ENCODE measurements at regions not wholly inside any gene's neighbourhood (a gene's known extent, or its start where the extent isn't known, plus 50 kb on each side); places are given as distances from the start of the nearest gene placed in this dataset.

DNA sequence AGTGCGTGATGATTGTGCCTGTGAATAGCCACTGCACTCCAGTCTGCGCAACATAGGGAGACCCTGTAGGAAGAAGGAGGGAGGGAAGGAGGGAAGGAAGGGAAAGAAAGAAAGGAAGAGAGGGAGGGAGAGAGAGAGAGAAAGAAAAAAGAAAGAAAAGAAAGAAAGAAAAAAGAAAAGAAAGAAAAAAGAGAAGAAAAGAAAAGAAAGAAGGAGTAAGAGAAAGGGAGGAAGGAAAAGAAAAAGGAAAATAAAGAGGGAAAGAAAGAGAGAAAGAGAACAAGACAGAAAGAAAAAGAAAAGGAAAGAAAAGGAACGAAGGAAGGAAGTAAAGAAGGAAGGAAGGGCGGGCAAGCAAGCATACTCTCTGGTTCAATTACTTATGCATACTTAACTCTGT, 112.9 kb upstream of the ANK3 start:
- Histone ChIP-seq H3K79me2 (no peaks in the 10 kb centered on the region), H3K36me3 (ENCODE audit: control insufficient read depth, insufficient read depth, low read length) (no peaks in the 10 kb centered on the region), H3K27me3 (ENCODE audit: control insufficient read depth, insufficient read depth, low read length) (no peaks in the 10 kb centered on the region), H3K4me3 (ENCODE audit: low read depth, low read length) (no peak overlapping the region), H3K9ac (no peak overlapping the region), H3K4me1 (no peaks in the 10 kb centered on the region), H3K27ac (no peak overlapping the region), H2AFZ (no peak overlapping the region), H3K4me2 (ENCODE audit: low read length) (no peak overlapping the region), H3K9me3 (ENCODE audit: control insufficient read depth, low read length) (no peaks in the 10 kb centered on the region)
- TF ChIP-seq, protein P1, sequence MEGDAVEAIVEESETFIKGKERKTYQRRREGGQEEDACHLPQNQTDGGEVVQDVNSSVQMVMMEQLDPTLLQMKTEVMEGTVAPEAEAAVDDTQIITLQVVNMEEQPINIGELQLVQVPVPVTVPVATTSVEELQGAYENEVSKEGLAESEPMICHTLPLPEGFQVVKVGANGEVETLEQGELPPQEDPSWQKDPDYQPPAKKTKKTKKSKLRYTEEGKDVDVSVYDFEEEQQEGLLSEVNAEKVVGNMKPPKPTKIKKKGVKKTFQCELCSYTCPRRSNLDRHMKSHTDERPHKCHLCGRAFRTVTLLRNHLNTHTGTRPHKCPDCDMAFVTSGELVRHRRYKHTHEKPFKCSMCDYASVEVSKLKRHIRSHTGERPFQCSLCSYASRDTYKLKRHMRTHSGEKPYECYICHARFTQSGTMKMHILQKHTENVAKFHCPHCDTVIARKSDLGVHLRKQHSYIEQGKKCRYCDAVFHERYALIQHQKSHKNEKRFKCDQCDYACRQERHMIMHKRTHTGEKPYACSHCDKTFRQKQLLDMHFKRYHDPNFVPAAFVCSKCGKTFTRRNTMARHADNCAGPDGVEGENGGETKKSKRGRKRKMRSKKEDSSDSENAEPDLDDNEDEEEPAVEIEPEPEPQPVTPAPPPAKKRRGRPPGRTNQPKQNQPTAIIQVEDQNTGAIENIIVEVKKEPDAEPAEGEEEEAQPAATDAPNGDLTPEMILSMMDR (IDR thresholded peaks at IDR 0.05), result no peak

DNA sequence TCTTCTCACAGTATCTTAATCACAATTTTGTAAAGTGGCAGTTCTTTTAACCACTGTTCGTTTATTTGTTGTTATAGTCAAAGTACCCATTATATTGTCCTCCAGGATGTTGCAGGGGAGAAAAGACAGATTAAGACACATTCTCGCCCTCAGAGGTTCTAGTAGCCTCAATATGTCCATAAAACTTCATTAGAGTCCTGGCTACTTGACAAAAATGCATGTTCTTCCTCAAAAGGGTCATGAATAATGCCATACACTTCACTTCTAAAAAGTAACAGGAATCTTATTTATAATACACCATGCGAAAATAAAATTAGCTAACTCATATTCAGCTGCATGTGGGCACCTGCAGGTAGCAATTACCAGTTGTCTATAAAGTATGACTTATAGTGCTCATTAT, 109.3 kb upstream of the ANK3 start:
- H3K4me2 ChIP-seq (ENCODE audit: low read length), result no peak overlapping the region
- no peaks in the 10 kb centered on the region for H3K79me2 ChIP-seq
- TF ChIP-seq, protein P1 (IDR thresholded peaks at IDR 0.05), result no peak
- no peak overlapping the region for H2AFZ ChIP-seq
- H3K4me3 ChIP-seq (ENCODE audit: low read depth, low read length), result no peak overlapping the region
- no peaks in the 10 kb centered on the region for H3K9me3 ChIP-seq (ENCODE audit: control insufficient read depth, low read length)
- H3K9ac ChIP-seq, result no peak overlapping the region
- no peaks in the 10 kb centered on the region for H3K4me1 ChIP-seq
- H3K27ac ChIP-seq, result no peak overlapping the region
- no peaks in the 10 kb centered on the region for H3K27me3 ChIP-seq (ENCODE audit: control insufficient read depth, insufficient read depth, low read length)
- H3K36me3 ChIP-seq (ENCODE audit: control insufficient read depth, insufficient read depth, low read length), result no peaks in the 10 kb centered on the region

DNA sequence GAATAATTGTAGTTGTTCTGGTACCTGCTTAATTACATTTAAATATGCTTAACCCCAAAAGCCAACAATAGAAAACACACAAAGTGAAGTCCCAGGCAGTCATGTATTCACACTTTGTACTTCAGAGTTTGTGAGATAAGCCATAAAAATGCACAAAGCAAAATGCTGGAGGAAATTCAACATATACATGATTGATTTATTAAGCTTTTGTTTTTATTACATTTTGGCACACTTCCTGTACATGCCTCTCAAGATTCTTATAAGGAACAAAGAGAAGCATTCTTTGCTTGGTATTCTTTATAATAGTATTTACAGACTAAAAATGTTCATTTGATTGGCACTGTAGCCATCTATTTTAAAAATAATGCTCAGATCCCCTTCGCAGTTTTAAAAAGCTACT, 107.7 kb upstream of the ANK3 start:
- no peak overlapping the region for H3K27ac ChIP-seq
- no peaks in the 10 kb centered on the region for H3K36me3 ChIP-seq (ENCODE audit: control insufficient read depth, insufficient read depth, low read length)
- H3K27me3 ChIP-seq (ENCODE audit: control insufficient read depth, insufficient read depth, low read length), result no peaks in the 10 kb centered on the region
- TF ChIP-seq, protein P1 (IDR thresholded peaks at IDR 0.05), result no peak
- H3K9ac ChIP-seq, result no peak overlapping the region
- no peaks in the 10 kb centered on the region for H3K9me3 ChIP-seq (ENCODE audit: control insufficient read depth, low read length)
- H3K4me1 ChIP-seq, result no peaks in the 10 kb centered on the region
- no peak overlapping the region for H3K4me3 ChIP-seq (ENCODE audit: low read depth, low read length)
- H3K79me2 ChIP-seq, result no peaks in the 10 kb centered on the region
- no peak overlapping the region for H2AFZ ChIP-seq
- H3K4me2 ChIP-seq (ENCODE audit: low read length), result no peak overlapping the region

DNA sequence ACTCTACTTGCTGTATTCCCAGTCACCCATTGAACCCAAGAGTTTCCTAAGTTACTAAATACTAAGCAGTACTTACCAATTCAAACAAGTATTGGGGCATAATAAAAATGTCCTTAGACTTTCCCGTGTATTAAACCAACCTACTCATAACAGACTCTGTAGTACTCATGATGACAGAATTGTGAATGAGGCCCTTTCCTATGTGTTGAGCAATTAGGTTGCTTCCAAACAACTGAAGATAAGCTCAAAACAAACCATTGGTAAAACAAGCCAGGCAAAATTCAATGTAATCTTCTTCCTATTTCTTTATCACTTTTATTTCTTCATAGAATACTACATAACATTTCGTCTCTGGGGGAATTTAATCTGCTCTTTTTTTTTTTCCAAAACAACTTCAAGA, 106.5 kb upstream of the ANK3 start:
- H3K4me1 ChIP-seq, result no peaks in the 10 kb centered on the region
- H3K4me3 ChIP-seq (ENCODE audit: low read depth, low read length), result no peak overlapping the region
- TF ChIP-seq, protein P1 (IDR thresholded peaks at IDR 0.05), result no peak
- no peak overlapping the region for H3K4me2 ChIP-seq (ENCODE audit: low read length)
- H3K36me3 ChIP-seq (ENCODE audit: control insufficient read depth, insufficient read depth, low read length), result no peaks in the 10 kb centered on the region
- no peak overlapping the region for H2AFZ ChIP-seq
- H3K27me3 ChIP-seq (ENCODE audit: control insufficient read depth, insufficient read depth, low read length), result no peaks in the 10 kb centered on the region
- H3K27ac ChIP-seq, result no peak overlapping the region
- H3K9ac ChIP-seq, result no peak overlapping the region
- H3K9me3 ChIP-seq (ENCODE audit: control insufficient read depth, low read length), result no peaks in the 10 kb centered on the region
- H3K79me2 ChIP-seq, result no peaks in the 10 kb centered on the region

DNA sequence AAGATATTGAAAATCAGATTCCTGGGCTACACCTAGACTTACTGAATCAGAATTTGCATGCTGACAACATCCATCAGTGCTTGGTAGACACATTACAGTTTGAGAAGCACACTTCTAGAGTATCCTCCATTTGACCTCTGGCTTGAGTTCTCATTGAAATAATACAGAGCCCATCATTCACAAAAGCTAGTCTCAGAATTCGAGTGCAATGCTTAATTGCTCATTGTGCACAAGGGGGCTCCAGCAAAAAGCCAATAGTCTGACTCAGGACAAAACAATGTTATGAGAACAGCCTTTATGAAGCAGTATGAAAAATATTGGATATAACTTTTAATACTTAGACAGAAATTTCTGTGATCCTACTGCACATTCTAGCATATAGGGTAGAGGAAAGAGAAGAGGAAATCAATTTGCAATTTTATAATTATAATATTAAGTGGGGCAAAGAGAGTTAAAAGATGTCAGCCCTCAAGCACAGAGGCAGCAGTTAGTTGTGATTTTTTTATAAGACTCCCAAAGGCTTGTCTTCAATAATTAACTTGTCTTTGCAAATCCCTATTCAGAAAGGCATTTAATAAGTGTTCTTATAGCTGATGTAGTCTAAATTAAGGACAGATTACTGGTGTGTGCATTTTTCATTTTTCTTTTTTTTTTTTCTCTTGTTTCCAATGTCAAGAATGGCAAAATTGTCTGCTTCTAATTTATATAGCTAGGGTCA, 105.8 kb upstream of the ANK3 start:
- no peaks in the 10 kb centered on the region for H3K9me3 ChIP-seq (ENCODE audit: control insufficient read depth, low read length)
- no peaks in the 10 kb centered on the region for H3K27me3 ChIP-seq (ENCODE audit: control insufficient read depth, insufficient read depth, low read length)
- no peak overlapping the region for H2AFZ ChIP-seq
- H3K9ac ChIP-seq, result no peak overlapping the region
- no peaks in the 10 kb centered on the region for H3K4me1 ChIP-seq
- TF ChIP-seq, protein P1 (IDR thresholded peaks at IDR 0.05), result no peak
- H3K27ac ChIP-seq, result no peak overlapping the region
- no peaks in the 10 kb centered on the region for H3K79me2 ChIP-seq
- no peaks in the 10 kb centered on the region for H3K36me3 ChIP-seq (ENCODE audit: control insufficient read depth, insufficient read depth, low read length)
- no peak overlapping the region for H3K4me3 ChIP-seq (ENCODE audit: low read depth, low read length)
- no peak overlapping the region for H3K4me2 ChIP-seq (ENCODE audit: low read length)
